ENCODE measurements at regions not wholly inside any gene's neighbourhood (a gene's known extent, or its start where the extent isn't known, plus 50 kb on each side); places are given as distances from the start of the nearest gene placed in this dataset.

DNA sequence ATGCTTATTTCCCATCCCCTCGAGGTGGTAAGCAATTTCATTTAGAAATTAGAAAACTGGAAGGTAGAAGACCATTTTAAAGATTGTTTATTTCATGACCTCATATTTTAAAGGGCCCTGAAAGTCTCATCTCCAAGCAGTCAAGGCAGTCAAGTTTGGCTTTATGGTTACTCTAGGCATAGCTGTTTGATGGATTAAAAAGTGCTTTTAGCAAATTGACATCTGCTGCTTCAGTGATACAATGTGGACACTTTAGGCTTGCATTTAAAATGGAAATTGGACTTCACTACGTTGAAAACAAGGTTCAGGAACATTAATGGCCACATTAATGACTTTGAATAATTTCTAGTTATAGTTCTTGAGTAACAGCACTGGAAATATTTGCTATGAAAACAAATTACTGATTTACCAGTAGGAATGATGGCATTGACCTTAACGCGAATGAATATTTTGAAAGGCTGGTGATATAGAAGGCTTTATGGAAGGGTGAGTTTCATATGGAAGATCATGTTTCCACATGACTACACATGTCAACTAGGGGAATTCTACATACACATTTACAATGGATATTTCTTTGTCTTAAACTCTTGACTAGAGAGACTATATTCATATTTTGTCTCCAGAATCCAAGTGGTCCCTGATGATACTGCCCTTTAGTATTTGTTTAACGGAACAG is 873.5 kb downstream of the JRKL start:
- TF ChIP-seq EGR1 (IDR thresholded peaks at IDR 0.05; ENCODE audit: borderline replicate concordance in 1 of 2, low read depth in 2 of 2, low read length in 2 of 2), result no peak
- TF ChIP-seq, protein P1, sequence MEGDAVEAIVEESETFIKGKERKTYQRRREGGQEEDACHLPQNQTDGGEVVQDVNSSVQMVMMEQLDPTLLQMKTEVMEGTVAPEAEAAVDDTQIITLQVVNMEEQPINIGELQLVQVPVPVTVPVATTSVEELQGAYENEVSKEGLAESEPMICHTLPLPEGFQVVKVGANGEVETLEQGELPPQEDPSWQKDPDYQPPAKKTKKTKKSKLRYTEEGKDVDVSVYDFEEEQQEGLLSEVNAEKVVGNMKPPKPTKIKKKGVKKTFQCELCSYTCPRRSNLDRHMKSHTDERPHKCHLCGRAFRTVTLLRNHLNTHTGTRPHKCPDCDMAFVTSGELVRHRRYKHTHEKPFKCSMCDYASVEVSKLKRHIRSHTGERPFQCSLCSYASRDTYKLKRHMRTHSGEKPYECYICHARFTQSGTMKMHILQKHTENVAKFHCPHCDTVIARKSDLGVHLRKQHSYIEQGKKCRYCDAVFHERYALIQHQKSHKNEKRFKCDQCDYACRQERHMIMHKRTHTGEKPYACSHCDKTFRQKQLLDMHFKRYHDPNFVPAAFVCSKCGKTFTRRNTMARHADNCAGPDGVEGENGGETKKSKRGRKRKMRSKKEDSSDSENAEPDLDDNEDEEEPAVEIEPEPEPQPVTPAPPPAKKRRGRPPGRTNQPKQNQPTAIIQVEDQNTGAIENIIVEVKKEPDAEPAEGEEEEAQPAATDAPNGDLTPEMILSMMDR (IDR thresholded peaks at IDR 0.05 in 2 of 3, conservative IDR thresholded peaks at IDR 0.05 in 1 of 3; ENCODE audit: control insufficient read depth in 2 of 3, extremely low read depth in 1 of 3, insufficient read depth in 1 of 3, low read depth in 3 of 3, low read length in 3 of 3), result no peak
- TF ChIP-seq SMC3 (IDR thresholded peaks at IDR 0.05; ENCODE audit: borderline replicate concordance, low read length), result no peak
- TF ChIP-seq TCF3 (IDR thresholded peaks at IDR 0.05; ENCODE audit: borderline replicate concordance, insufficient read depth, low read depth, low read length), result no peak
- TF ChIP-seq RFX5 (IDR thresholded peaks at IDR 0.05; ENCODE audit: low read depth, low read length), result no peak
- TF ChIP-seq RCOR1 (conservative IDR thresholded peaks at IDR 0.05; ENCODE audit: low read depth, low read length), result no peak
- TF ChIP-seq EP300 (IDR thresholded peaks at IDR 0.05; ENCODE audit: borderline replicate concordance in 1 of 2, control insufficient read depth in 1 of 2, low read depth in 2 of 2, low read length in 2 of 2), result no peak
- TF ChIP-seq POLR2AphosphoS5 (IDR thresholded peaks at IDR 0.05; ENCODE audit: low read length), result no peak
- no peak for TF ChIP-seq HDGF (IDR thresholded peaks at IDR 0.05)
- no peak for TF ChIP-seq SIN3A (IDR thresholded peaks at IDR 0.05; ENCODE audit: low read depth, low read length)
- TF ChIP-seq FOXK2 (IDR thresholded peaks at IDR 0.05), result no peak
- TF ChIP-seq, protein P2, sequence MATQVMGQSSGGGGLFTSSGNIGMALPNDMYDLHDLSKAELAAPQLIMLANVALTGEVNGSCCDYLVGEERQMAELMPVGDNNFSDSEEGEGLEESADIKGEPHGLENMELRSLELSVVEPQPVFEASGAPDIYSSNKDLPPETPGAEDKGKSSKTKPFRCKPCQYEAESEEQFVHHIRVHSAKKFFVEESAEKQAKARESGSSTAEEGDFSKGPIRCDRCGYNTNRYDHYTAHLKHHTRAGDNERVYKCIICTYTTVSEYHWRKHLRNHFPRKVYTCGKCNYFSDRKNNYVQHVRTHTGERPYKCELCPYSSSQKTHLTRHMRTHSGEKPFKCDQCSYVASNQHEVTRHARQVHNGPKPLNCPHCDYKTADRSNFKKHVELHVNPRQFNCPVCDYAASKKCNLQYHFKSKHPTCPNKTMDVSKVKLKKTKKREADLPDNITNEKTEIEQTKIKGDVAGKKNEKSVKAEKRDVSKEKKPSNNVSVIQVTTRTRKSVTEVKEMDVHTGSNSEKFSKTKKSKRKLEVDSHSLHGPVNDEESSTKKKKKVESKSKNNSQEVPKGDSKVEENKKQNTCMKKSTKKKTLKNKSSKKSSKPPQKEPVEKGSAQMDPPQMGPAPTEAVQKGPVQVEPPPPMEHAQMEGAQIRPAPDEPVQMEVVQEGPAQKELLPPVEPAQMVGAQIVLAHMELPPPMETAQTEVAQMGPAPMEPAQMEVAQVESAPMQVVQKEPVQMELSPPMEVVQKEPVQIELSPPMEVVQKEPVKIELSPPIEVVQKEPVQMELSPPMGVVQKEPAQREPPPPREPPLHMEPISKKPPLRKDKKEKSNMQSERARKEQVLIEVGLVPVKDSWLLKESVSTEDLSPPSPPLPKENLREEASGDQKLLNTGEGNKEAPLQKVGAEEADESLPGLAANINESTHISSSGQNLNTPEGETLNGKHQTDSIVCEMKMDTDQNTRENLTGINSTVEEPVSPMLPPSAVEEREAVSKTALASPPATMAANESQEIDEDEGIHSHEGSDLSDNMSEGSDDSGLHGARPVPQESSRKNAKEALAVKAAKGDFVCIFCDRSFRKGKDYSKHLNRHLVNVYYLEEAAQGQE (IDR thresholded peaks at IDR 0.05; ENCODE audit: low read depth, low read length), result no peak
- TF ChIP-seq, protein P3, sequence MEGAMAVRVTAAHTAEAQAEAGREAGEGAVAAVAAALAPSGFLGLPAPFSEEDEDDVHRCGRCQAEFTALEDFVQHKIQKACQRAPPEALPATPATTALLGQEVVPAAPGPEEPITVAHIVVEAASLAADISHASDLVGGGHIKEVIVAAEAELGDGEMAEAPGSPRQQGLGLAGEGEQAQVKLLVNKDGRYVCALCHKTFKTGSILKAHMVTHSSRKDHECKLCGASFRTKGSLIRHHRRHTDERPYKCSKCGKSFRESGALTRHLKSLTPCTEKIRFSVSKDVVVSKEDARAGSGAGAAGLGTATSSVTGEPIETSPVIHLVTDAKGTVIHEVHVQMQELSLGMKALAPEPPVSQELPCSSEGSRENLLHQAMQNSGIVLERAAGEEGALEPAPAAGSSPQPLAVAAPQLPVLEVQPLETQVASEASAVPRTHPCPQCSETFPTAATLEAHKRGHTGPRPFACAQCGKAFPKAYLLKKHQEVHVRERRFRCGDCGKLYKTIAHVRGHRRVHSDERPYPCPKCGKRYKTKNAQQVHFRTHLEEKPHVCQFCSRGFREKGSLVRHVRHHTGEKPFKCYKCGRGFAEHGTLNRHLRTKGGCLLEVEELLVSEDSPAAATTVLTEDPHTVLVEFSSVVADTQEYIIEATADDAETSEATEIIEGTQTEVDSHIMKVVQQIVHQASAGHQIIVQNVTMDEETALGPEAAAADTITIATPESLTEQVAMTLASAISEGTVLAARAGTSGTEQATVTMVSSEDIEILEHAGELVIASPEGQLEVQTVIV (IDR thresholded peaks at IDR 0.05; ENCODE audit: borderline replicate concordance, partially characterized antibody), result no peak

All from GM12878 (cell line).